ENCODE measurements at regions not wholly inside any gene's neighbourhood (a gene's known extent, or its start where the extent isn't known, plus 50 kb on each side); places are given as distances from the start of the nearest gene placed in this dataset.

DNA sequence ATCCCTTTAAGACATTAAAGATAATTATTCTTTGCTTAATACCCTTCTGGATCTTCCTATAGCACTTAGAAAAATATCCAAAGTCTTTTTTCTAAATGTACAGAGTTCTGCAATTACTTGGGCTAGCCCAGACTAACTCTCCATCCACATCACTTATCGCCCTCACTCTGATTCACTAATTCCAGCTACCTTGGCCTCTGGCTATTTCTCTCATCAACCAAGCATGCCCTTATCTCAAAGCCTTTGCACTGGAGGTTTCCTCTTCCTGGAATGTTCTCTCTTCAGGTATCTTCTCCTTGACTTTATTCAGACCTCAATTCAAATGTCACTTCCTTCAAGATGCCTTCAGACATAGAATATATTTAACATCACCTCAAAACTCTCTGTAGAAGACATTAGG, 345.1 kb upstream of the SMIM31 start:
- no peak overlapping the region for H3K27ac ChIP-seq (ENCODE audit: low read length)
- intact Hi-C loops (cut with DNase I): no loop called here
- WGBS: 79% methylated on average over 1 of the region's 1 CpG
- no peak overlapping the region for H3K4me3 ChIP-seq (ENCODE audit: low read length)
- ATAC-seq: no peak
- H3K4me1 ChIP-seq (ENCODE audit: control insufficient read depth, insufficient read depth, low read length): no peaks in the 10 kb centered on the region
- no peaks in the 10 kb centered on the region for H3K9me3 ChIP-seq (ENCODE audit: control insufficient read depth, low read length)
- no peaks in the 10 kb centered on the region for H3K27me3 ChIP-seq (ENCODE audit: control insufficient read depth, insufficient read depth)
- no peak for DNase-seq

DNA sequence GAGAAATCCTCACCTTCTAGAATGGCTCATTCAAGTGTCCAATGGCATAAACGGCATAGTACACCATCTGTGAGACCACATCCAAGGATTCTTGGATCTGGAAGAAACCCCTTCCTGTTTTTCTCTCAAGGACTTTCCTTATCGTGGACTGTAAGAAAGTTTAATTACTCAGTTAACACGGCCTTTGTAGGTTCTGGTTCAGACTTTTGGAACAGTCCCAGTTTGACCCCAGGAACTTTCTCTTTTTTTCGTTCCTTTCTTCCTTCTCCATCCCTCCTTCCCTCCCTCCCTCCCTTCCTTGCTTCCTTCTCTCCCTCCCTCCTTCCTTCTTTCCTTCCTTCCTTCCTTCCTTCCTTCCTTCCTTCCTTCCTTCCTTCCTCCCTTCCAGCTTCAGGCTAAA, 343.5 kb upstream of the SMIM31 start:
- Histone ChIP-seq H3K9me3 (ENCODE audit: control insufficient read depth, low read length) (no peaks in the 10 kb centered on the region), H3K4me3 (ENCODE audit: low read length) (no peak overlapping the region), H3K27ac (ENCODE audit: low read length) (no peak overlapping the region), H3K4me1 (ENCODE audit: control insufficient read depth, insufficient read depth, low read length) (no peaks in the 10 kb centered on the region), H3K27me3 (ENCODE audit: control insufficient read depth, insufficient read depth) (no peaks in the 10 kb centered on the region)
- intact Hi-C loops (cut with DNase I): no loop called here
- ATAC-seq: no peak
- DNase-seq: no peak
- 68% methylated on average over 4 of the region's 4 CpGs for WGBS

DNA sequence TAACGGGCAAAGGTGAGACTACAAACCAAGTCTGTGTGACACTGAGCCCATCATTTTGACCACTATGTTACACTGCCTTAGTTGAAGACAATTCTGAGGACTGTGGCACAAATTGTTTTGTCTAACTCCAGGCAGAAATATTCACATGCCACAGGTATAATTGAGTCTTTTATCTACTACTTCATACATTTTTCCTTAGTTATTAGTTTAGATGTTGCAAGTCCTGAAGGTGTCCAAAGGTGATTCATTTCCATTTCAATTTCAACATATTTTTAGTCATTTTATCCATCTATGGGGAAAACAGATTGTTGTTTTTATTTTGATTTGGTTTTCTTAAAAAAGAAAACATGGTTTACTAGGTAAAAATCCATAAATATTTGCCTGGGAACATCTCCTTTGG, 341.7 kb upstream of the SMIM31 start:
- no peak overlapping the region for H3K27ac ChIP-seq (ENCODE audit: low read length)
- DNase-seq: no peak
- ATAC-seq: no peak
- H3K9me3 ChIP-seq (ENCODE audit: control insufficient read depth, low read length): no peaks in the 10 kb centered on the region
- no peak overlapping the region for H3K4me3 ChIP-seq (ENCODE audit: low read length)
- intact Hi-C loops (cut with DNase I): no loop called here
- H3K4me1 ChIP-seq (ENCODE audit: control insufficient read depth, insufficient read depth, low read length): no peaks in the 10 kb centered on the region
- 62% methylated on average over 1 of the region's 1 CpG for WGBS
- no peaks in the 10 kb centered on the region for H3K27me3 ChIP-seq (ENCODE audit: control insufficient read depth, insufficient read depth)

DNA sequence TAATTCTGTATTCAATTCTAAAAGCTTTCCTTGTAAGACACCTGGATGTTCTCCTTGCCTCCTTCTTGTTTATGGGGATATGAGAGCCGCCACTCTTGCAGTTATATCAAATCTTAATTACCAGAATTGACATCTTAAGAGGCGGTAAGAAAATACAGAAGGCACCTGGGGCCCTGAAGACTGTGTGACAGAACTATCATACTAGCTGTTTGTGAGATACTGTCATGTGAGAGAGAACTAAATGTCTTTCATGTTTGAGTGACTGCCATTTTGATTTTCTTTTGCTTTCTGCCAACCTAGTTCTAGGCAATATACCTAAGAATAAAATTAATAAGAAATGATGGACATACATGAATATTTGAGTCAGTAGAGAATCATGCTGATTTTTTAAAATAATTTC, 340.2 kb upstream of the SMIM31 start:
- Histone ChIP-seq H3K27me3 (ENCODE audit: control insufficient read depth, insufficient read depth) (no peaks in the 10 kb centered on the region), H3K9me3 (ENCODE audit: control insufficient read depth, low read length) (no peaks in the 10 kb centered on the region), H3K4me3 (ENCODE audit: low read length) (no peak overlapping the region), H3K27ac (ENCODE audit: low read length) (no peak overlapping the region), H3K4me1 (ENCODE audit: control insufficient read depth, insufficient read depth, low read length) (no peaks in the 10 kb centered on the region)
- ATAC-seq (no peak), DNase-seq (no peak)
- intact Hi-C loops (cut with DNase I): no loop called here
- WGBS: 73% methylated on average over 2 of the region's 2 CpGs

DNA sequence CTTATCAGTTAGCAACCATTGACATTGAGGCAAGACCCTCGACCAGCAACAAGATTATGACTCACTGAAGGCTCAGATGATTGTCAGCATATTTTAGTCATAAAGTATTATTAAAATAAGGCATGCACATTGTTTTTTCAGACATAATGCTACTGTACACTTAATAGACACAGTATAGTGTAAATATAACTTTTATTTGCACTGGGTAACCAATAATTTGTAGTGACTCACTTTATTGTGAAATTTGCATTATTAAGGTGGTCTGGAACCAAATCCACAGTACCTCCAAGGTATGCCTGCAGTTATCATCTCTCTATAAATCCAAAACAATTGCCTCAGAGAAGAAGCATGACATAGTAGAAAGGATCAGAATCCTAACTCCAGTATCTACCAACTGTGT, 330.1 kb upstream of the SMIM31 start:
- ATAC-seq (no peak), DNase-seq (no peak)
- Histone ChIP-seq H3K4me3 (ENCODE audit: low read length) (no peak overlapping the region), H3K27me3 (ENCODE audit: control insufficient read depth, insufficient read depth) (no peaks in the 10 kb centered on the region), H3K27ac (ENCODE audit: low read length) (no peak overlapping the region), H3K9me3 (ENCODE audit: control insufficient read depth, low read length) (no peaks in the 10 kb centered on the region), H3K4me1 (ENCODE audit: control insufficient read depth, insufficient read depth, low read length) (no peaks in the 10 kb centered on the region)
- 34% methylated on average over 1 of the region's 1 CpG for WGBS
- intact Hi-C loops (cut with DNase I): no loop called here

DNA sequence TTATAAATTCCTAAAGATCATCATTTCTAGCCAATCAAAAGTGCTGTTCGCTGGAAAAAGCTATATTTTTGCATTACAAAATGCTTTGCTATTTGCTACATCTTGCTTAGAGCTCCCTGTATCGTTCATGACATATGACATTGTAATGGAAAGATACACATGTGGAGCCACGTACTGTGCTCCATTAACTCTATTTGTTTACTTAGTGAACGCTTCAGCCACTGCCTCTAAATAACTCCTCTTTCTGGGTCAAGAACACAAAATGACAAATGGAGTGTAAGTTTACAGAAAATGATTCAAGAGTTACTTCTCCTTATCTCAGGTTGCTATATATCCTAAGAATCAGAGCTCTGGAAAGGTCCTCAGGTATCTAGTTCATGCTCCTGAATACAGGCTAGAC, 329.1 kb upstream of the SMIM31 start:
- H3K4me3 ChIP-seq (ENCODE audit: low read length): no peak overlapping the region
- no peak for ATAC-seq
- WGBS: 55% methylated on average over 4 of the region's 4 CpGs
- DNase-seq: no peak
- no peaks in the 10 kb centered on the region for H3K4me1 ChIP-seq (ENCODE audit: control insufficient read depth, insufficient read depth, low read length)
- intact Hi-C loops (cut with DNase I): no loop called here
- no peaks in the 10 kb centered on the region for H3K27me3 ChIP-seq (ENCODE audit: control insufficient read depth, insufficient read depth)
- H3K27ac ChIP-seq (ENCODE audit: low read length): no peak overlapping the region
- no peaks in the 10 kb centered on the region for H3K9me3 ChIP-seq (ENCODE audit: control insufficient read depth, low read length)

DNA sequence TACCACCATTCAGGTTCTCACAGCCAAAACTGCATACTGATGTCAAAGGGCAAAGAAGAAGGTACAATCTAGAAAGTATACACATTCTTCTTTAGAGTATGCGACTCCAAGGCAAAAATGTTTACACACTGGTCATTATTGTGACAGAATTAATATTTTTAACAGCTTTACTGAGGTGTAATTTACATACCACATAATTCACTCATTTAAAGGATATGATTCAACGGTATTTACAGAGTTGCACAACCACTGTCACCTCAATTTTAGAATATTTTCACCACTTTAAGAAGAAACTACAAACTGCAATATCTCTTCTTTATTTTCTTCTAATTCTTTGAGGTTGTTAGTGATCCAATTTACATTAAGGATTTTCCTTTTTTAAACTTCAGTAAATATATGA, 325.4 kb upstream of the SMIM31 start:
- Histone ChIP-seq H3K9me3 (ENCODE audit: control insufficient read depth, low read length) (no peaks in the 10 kb centered on the region), H3K4me3 (ENCODE audit: low read length) (no peak overlapping the region), H3K4me1 (ENCODE audit: control insufficient read depth, insufficient read depth, low read length) (no peaks in the 10 kb centered on the region), H3K27me3 (ENCODE audit: control insufficient read depth, insufficient read depth) (no peaks in the 10 kb centered on the region), H3K27ac (ENCODE audit: low read length) (no peak overlapping the region)
- WGBS: 78% methylated on average over 2 of the region's 2 CpGs
- intact Hi-C loops (cut with DNase I): no loop called here
- no peak for DNase-seq
- ATAC-seq: no peak

DNA sequence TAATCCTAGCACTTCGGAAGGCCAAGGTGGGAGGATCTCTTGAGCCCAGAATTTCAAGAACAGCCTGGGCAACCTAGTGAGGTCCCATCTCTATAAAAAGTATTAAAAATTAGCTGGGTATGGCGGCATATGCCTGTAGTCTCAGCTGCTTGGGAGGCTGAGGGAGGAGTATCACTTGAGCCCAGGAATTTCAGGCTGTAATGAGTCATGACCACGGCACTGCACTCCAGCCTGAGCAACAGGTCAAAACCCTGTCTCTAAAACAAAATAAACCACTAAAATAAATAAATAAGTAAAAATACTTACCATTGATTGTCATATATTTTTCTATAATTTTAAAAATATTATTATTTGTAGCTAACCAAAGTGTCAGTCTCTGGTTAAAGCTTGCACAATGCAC, 315.6 kb upstream of the SMIM31 start:
- H3K9me3 ChIP-seq (ENCODE audit: control insufficient read depth, low read length): no peaks in the 10 kb centered on the region
- H3K4me1 ChIP-seq (ENCODE audit: control insufficient read depth, insufficient read depth, low read length): no peaks in the 10 kb centered on the region
- H3K27me3 ChIP-seq (ENCODE audit: control insufficient read depth, insufficient read depth): no peaks in the 10 kb centered on the region
- intact Hi-C loops (cut with DNase I): no loop called here
- H3K27ac ChIP-seq (ENCODE audit: low read length): no peak overlapping the region
- 66% methylated on average over 3 of the region's 3 CpGs for WGBS
- DNase-seq (no peak), ATAC-seq (no peak)
- no peak overlapping the region for H3K4me3 ChIP-seq (ENCODE audit: low read length)

DNA sequence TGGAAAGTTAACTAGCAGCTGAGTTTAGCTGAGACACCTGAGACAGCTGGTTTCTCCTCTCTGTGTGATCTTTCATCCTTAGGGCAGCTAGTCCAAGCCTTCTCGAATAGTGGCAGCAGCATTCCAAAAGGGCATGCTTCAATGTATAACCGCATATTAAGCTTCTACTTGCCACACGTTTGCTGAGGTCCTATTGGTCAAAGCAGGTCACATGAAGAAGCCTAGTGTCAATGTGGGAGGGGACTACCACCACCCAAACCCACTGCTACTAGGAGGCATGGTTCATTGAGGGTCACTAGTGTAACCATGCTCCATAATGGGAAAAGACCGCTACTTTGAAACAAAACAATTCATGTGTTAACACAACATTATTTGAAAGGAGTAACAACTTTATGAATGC, 314.9 kb upstream of the SMIM31 start:
- 62% methylated on average over 4 of the region's 4 CpGs for WGBS
- DNase-seq (no peak), ATAC-seq (no peak)
- Histone ChIP-seq H3K9me3 (ENCODE audit: control insufficient read depth, low read length) (no peaks in the 10 kb centered on the region), H3K4me3 (ENCODE audit: low read length) (no peak overlapping the region), H3K27me3 (ENCODE audit: control insufficient read depth, insufficient read depth) (no peaks in the 10 kb centered on the region), H3K4me1 (ENCODE audit: control insufficient read depth, insufficient read depth, low read length) (no peaks in the 10 kb centered on the region), H3K27ac (ENCODE audit: low read length) (no peak overlapping the region)
- intact Hi-C loops (cut with DNase I): no loop called here

DNA sequence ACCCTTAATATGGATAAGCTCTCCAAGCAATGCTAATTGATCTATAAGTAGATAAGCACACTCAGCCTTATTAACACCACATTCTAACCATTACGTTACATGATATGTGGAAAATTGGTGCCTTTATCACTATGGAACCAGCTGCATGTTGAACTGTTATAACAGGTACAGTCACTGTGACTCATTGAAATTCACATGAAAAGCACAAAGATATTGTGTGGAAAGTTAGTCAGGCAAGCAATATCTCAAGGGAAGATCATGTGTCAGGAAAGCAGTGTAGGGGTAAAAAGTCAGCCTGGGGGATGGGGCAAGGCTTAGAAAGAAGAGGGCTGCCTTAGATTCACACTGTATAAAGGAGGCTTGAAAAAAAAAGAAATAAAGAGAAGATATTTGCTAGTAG, 313.7 kb upstream of the SMIM31 start:
- Histone ChIP-seq H3K4me1 (ENCODE audit: control insufficient read depth, insufficient read depth, low read length) (no peaks in the 10 kb centered on the region), H3K27ac (ENCODE audit: low read length) (no peak overlapping the region), H3K9me3 (ENCODE audit: control insufficient read depth, low read length) (no peaks in the 10 kb centered on the region), H3K4me3 (ENCODE audit: low read length) (no peak overlapping the region), H3K27me3 (ENCODE audit: control insufficient read depth, insufficient read depth) (no peaks in the 10 kb centered on the region)
- DNase-seq (no peak), ATAC-seq (no peak)
- intact Hi-C loops (cut with DNase I): no loop called here
- WGBS: 68% methylated on average over 1 of the region's 1 CpG

DNA sequence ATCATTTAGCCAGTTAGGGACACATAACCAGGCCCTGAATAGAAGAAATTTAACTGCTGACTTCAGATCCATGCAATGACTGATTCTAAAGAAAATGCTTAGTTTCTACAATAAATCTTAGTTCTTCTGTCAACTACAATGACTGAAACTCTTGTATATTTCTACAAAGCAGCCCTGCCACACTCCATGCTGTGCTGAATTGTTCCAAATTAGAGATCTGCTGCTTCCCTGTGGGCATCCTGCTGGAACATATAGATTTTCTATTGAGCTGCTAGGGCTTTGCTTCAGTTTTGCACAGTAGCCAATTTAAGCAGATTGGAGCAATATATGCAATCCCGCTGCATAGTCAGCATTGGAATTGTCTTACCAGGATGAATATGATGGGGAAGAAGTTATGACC, 312.8 kb upstream of the SMIM31 start:
- Histone ChIP-seq H3K4me1 (ENCODE audit: control insufficient read depth, insufficient read depth, low read length) (no peaks in the 10 kb centered on the region), H3K4me3 (ENCODE audit: low read length) (no peak overlapping the region), H3K9me3 (ENCODE audit: control insufficient read depth, low read length) (no peaks in the 10 kb centered on the region), H3K27ac (ENCODE audit: low read length) (no peak overlapping the region), H3K27me3 (ENCODE audit: control insufficient read depth, insufficient read depth) (no peaks in the 10 kb centered on the region)
- 92% methylated on average over 1 of the region's 1 CpG for WGBS
- intact Hi-C loops (cut with DNase I): no loop called here
- DNase-seq: no peak
- ATAC-seq: no peak

DNA sequence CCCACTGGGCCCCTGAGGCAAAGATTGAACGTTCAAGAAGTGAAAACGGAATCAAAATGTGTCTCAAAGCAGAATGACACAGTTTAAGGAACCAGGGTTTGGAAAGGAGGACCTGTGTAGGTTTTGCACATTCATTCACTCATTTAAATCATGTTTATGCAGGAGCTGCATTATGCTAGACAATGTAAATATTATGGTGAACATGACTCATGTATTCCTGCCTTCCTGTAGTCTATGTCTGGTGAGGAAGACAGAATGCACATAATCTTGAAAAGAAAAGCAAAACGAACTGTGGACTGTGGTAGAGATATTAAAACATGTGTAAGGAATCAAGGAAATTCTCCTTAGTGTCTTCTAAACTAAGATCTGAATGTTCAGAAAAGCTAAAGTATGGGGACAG, 311.8 kb upstream of the SMIM31 start:
- Histone ChIP-seq H3K27ac (ENCODE audit: low read length) (no peak overlapping the region), H3K9me3 (ENCODE audit: control insufficient read depth, low read length) (no peaks in the 10 kb centered on the region), H3K4me1 (ENCODE audit: control insufficient read depth, insufficient read depth, low read length) (no peaks in the 10 kb centered on the region), H3K27me3 (ENCODE audit: control insufficient read depth, insufficient read depth) (no peaks in the 10 kb centered on the region), H3K4me3 (ENCODE audit: low read length) (no peak overlapping the region)
- intact Hi-C loops (cut with DNase I): no loop called here
- ATAC-seq: no peak
- no peak for DNase-seq
- 49% methylated on average over 3 of the region's 3 CpGs for WGBS
